Neural progenitor cell (in vitro differentiated cells): ENCODE measurements at regions not wholly inside any gene's neighbourhood (a gene's known extent, or its start where the extent isn't known, plus 50 kb on each side); places are given as distances from the start of the nearest gene placed in this dataset.

Experiments
- EZH2 ChIP-seq: fragments of 200-600 bp; sonication (generic); IDR thresholded peaks from 2 replicates; pipeline ENCODE4 v1.6.1; 2017; ENCODE audit warnings: antibody characterized with exemption, mild to moderate bottlenecking, moderate library complexity
- EZH2phosphoT487 ChIP-seq: fragments of 200-600 bp; sonication (generic); IDR thresholded peaks from 2 replicates; pipeline ENCODE4 v1.6.1; 2017; ENCODE audit warnings: antibody characterized with exemption
- TF ChIP-seq, protein P1 (sequence below): fragments of 200-600 bp; sonication (generic); IDR thresholded peaks from 2 replicates; pipeline ENCODE4 v1.5.1; 2017; ENCODE audit warnings: antibody characterized with exemption, mild to moderate bottlenecking

GRCh38 chr9:89822996-89823395, 218.2 kb downstream of the GADD45G start:
- TF ChIP-seq, protein P1, sequence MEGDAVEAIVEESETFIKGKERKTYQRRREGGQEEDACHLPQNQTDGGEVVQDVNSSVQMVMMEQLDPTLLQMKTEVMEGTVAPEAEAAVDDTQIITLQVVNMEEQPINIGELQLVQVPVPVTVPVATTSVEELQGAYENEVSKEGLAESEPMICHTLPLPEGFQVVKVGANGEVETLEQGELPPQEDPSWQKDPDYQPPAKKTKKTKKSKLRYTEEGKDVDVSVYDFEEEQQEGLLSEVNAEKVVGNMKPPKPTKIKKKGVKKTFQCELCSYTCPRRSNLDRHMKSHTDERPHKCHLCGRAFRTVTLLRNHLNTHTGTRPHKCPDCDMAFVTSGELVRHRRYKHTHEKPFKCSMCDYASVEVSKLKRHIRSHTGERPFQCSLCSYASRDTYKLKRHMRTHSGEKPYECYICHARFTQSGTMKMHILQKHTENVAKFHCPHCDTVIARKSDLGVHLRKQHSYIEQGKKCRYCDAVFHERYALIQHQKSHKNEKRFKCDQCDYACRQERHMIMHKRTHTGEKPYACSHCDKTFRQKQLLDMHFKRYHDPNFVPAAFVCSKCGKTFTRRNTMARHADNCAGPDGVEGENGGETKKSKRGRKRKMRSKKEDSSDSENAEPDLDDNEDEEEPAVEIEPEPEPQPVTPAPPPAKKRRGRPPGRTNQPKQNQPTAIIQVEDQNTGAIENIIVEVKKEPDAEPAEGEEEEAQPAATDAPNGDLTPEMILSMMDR = no peak
- no peak for TF ChIP-seq EZH2
- TF ChIP-seq EZH2phosphoT487 = no peak
